ENCODE measurements at regions not wholly inside any gene's neighbourhood (a gene's known extent, or its start where the extent isn't known, plus 50 kb on each side); places are given as distances from the start of the nearest gene placed in this dataset.

GRCh38 chr3:137343283-137343682 lies 385.5 kb downstream of the IL20RB start:
- TF ChIP-seq CTCF (optimal IDR thresholded peaks at IDR 0.05 in 1 of 3, IDR thresholded peaks at IDR 0.05 in 1 of 3, conservative IDR thresholded peaks at IDR 0.05 in 1 of 3; ENCODE audit: extremely low read depth in 1 of 3, insufficient read depth in 2 of 3, low read length in 3 of 3), result no peak
- TF ChIP-seq EZH2 (IDR thresholded peaks at IDR 0.05; ENCODE audit: low read length), result no peak
